ENCODE measurements at regions not wholly inside any gene's neighbourhood (a gene's known extent, or its start where the extent isn't known, plus 50 kb on each side); places are given as distances from the start of the nearest gene placed in this dataset.

DNA sequence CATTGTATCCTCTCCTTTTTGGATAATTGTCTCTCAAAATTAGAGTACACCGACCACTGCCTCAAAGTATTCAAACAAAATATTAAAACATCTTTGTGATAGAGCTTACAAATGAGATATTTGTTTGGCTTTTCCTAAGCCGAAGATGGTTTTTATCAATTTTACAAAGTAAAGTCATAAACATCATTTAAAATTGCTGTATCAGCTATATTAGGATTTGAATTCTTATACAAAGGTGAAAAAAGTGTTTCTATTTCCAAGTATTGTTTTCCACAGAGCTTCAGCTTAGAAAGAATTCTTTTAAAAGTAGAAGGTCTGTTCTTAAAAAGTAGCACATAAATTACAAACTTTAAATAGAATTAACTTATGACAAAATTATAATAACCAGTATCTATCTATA is 116.6 kb upstream of the IFNE start:
- TF ChIP-seq, protein P1, sequence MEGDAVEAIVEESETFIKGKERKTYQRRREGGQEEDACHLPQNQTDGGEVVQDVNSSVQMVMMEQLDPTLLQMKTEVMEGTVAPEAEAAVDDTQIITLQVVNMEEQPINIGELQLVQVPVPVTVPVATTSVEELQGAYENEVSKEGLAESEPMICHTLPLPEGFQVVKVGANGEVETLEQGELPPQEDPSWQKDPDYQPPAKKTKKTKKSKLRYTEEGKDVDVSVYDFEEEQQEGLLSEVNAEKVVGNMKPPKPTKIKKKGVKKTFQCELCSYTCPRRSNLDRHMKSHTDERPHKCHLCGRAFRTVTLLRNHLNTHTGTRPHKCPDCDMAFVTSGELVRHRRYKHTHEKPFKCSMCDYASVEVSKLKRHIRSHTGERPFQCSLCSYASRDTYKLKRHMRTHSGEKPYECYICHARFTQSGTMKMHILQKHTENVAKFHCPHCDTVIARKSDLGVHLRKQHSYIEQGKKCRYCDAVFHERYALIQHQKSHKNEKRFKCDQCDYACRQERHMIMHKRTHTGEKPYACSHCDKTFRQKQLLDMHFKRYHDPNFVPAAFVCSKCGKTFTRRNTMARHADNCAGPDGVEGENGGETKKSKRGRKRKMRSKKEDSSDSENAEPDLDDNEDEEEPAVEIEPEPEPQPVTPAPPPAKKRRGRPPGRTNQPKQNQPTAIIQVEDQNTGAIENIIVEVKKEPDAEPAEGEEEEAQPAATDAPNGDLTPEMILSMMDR (IDR thresholded peaks at IDR 0.05), result no peak
- no peak for TF ChIP-seq EZH2 (IDR thresholded peaks at IDR 0.05; ENCODE audit: borderline replicate concordance, insufficient read depth, low read depth, low read length, poor library complexity, severe bottlenecking)
